Loucy (cell line): ENCODE measurements at regions not wholly inside any gene's neighbourhood (a gene's known extent, or its start where the extent isn't known, plus 50 kb on each side); places are given as distances from the start of the nearest gene placed in this dataset.

Experiments
- H2AFZ ChIP-seq: fragments of 200-600 bp; sonication (generic); 2 replicates; pipeline ENCODE4 v1.6.0; 2016; ENCODE audit warnings: antibody characterized with exemption, mild to moderate bottlenecking, low read length, moderate library complexity
- H3F3A ChIP-seq: fragments of 200-600 bp; 2 replicates; pipeline ENCODE4 v1.6.0; 2016; ENCODE audit warnings: antibody characterized with exemption, low read depth, mild to moderate bottlenecking
- H3K27me3 ChIP-seq: fragments of 200-600 bp; sonication (generic); 2 replicates; pipeline ENCODE4 v1.6.1; 2014; ENCODE audit warnings: low read length, mild to moderate bottlenecking; ENCODE audit not compliant: insufficient read depth, poor library complexity, severe bottlenecking
- H3K36me3 ChIP-seq: fragments of 200-600 bp; sonication (generic); 2 replicates; pipeline ENCODE4 v1.6.1; 2016; ENCODE audit warnings: low read length; ENCODE audit not compliant: insufficient read depth
- H3K4me1 ChIP-seq: fragments of 200-600 bp; sonication (generic); 2 replicates; pipeline ENCODE4 v1.5.1; 2014; ENCODE audit warnings: low read length, mild to moderate bottlenecking; ENCODE audit not compliant: insufficient read depth, poor library complexity, severe bottlenecking
- H3K4me2 ChIP-seq: fragments of 200-600 bp; sonication (generic); 2 replicates; pipeline ENCODE4 v1.6.0; 2014; ENCODE audit warnings: antibody characterized with exemption, low read length, low read depth, mild to moderate bottlenecking; ENCODE audit not compliant: poor library complexity, severe bottlenecking
- H3K4me3 ChIP-seq: fragments of 200-600 bp; sonication (generic); 2 replicates; pipeline ENCODE4 v1.5.1; 2014; ENCODE audit warnings: low read length, mild to moderate bottlenecking, mixed read lengths; ENCODE audit not compliant: poor library complexity, severe bottlenecking
- H3K79me2 ChIP-seq: fragments of 200-600 bp; sonication (generic); 2 replicates; pipeline ENCODE4 v1.6.1; 2014; ENCODE audit warnings: low read length; ENCODE audit not compliant: insufficient read depth
- H3K9ac ChIP-seq: fragments of 200-600 bp; sonication (generic); 2 replicates; pipeline ENCODE4 v1.6.0; 2014; ENCODE audit warnings: mild to moderate bottlenecking, low read depth, low read length, moderate library complexity; ENCODE audit not compliant: poor library complexity, severe bottlenecking
- H3K9me2 ChIP-seq: fragments of 200-600 bp; sonication (generic); replicated peaks from 2 replicates; pipeline ENCODE4 v1.6.1; 2016; ENCODE audit warnings: low read depth, low read length, mixed read lengths
- H3K9me3 ChIP-seq: fragments of 200-600 bp; sonication (generic); 2 replicates; pipeline ENCODE4 v1.6.1; 2014; ENCODE audit warnings: mild to moderate bottlenecking, antibody characterized with exemption, low read length, low read depth; ENCODE audit not compliant: insufficient read depth
- H4K20me1 ChIP-seq: fragments of 200-600 bp; sonication (generic); 2 replicates; pipeline ENCODE4 v1.6.0; 2014; ENCODE audit warnings: antibody characterized with exemption, low read length, mild to moderate bottlenecking; ENCODE audit not compliant: insufficient read depth, poor library complexity, severe bottlenecking
- CTCF ChIP-seq: fragments of 200-600 bp; sonication (generic); conservative IDR thresholded peaks from 2 replicates; pipeline ENCODE4 v1.5.1; 2014; ENCODE audit warnings: mild to moderate bottlenecking, antibody characterized with exemption, low read length
- EZH2phosphoT487 ChIP-seq: fragments of 200-600 bp; IDR thresholded peaks from 2 replicates; pipeline ENCODE4 v1.6.1; 2018; ENCODE audit warnings: antibody characterized with exemption, mild to moderate bottlenecking, moderate library complexity, borderline replicate concordance

GRCh38 chr2:163887182-163887581 is 151.4 kb upstream of the FIGN start:
- H3K36me3 ChIP-seq, result no peaks in the 10 kb centered on the region
- TF ChIP-seq CTCF (peak; percentile 44), EZH2phosphoT487 (no peak)
- H3K9ac ChIP-seq, result no peak overlapping the region
- H3K79me2 ChIP-seq, result no peaks in the 10 kb centered on the region
- no peaks in the 10 kb centered on the region for H3K9me3 ChIP-seq
- H3K9me2 ChIP-seq, result no peaks in the 10 kb centered on the region
- H3F3A ChIP-seq, result no peaks in the 10 kb centered on the region
- H3K4me2 ChIP-seq, result no peak overlapping the region
- H2AFZ ChIP-seq, result no peak overlapping the region
- H3K4me3 ChIP-seq, result no peak overlapping the region
- no peaks in the 10 kb centered on the region for H3K27me3 ChIP-seq
- no peaks in the 10 kb centered on the region for H3K4me1 ChIP-seq
- no peaks in the 10 kb centered on the region for H4K20me1 ChIP-seq

DNA sequence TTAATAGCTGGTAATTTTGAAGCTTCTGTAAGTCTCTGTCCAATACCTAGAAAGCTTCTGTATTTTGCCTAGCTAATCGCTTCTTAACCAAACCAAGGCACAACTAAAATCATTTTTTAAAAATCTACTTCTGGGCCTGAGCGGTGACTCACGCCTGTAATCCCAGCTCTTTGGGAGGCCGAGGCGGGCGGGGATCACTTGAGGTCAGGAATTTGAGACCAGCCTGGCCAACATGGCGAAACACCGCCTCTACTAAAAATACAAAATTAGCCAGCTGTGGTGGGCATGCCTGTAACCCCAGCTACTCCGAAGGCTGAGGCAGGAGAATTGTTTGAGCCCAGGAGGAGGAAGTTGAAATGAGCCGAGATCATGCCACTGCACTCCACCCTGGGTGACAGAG is 148.6 kb upstream of the FIGN start:
- Histone ChIP-seq H3K9ac (no peak overlapping the region), H3K4me3 (no peak overlapping the region), H3K36me3 (no peaks in the 10 kb centered on the region), H3K27me3 (no peaks in the 10 kb centered on the region), H3K4me1 (no peaks in the 10 kb centered on the region), H3F3A (no peaks in the 10 kb centered on the region), H2AFZ (no peak overlapping the region), H3K9me2 (no peaks in the 10 kb centered on the region), H3K9me3 (no peaks in the 10 kb centered on the region), H3K4me2 (no peak overlapping the region), H4K20me1 (no peaks in the 10 kb centered on the region), H3K79me2 (no peaks in the 10 kb centered on the region)
- TF ChIP-seq EZH2phosphoT487, result no peak
- TF ChIP-seq CTCF, result no peak

GRCh38 chr2:163878718-163879117 is 142.9 kb upstream of the FIGN start:
- Histone ChIP-seq H3K79me2 (no peaks in the 10 kb centered on the region), H3K9ac (no peak overlapping the region), H3F3A (no peaks in the 10 kb centered on the region), H3K4me2 (no peak overlapping the region), H3K4me3 (no peak overlapping the region), H3K27me3 (no peaks in the 10 kb centered on the region), H3K9me3 (no peaks in the 10 kb centered on the region), H3K9me2 (no peaks in the 10 kb centered on the region), H2AFZ (no peak overlapping the region), H3K4me1 (no peaks in the 10 kb centered on the region), H3K36me3 (no peaks in the 10 kb centered on the region), H4K20me1 (no peaks in the 10 kb centered on the region)
- peak; percentile 93 for TF ChIP-seq CTCF
- TF ChIP-seq EZH2phosphoT487, result no peak
